Body of pancreas (tissue), 4 donors: ENCODE measurements at regions not wholly inside any gene's neighbourhood (a gene's known extent, or its start where the extent isn't known, plus 50 kb on each side); places are given as distances from the start of the nearest gene placed in this dataset.

Experiments
- ATAC-seq: fragments of 150-250 bp; one replicate; pipeline ENCODE4 v1.9.1; 2016
- DNase-seq, 4 donors: peaks; one replicate each; pipeline ENCODE4 v3.0.0-alpha.2; 2019
- H3K27ac ChIP-seq, 4 donors: fragments of 200-600 bp; sonication (generic); 1 replicate in 3 of 4; 2 replicates in 1 of 4; pipeline versions ENCODE4 v1.5.1 to v1.6.1; 2016 to 2019; ENCODE audit warnings: mild to moderate bottlenecking in 1 of 4, mixed read lengths in 1 of 4, moderate library complexity in 1 of 4
- H3K27me3 ChIP-seq, 2 donors: fragments of 200-600 bp; sonication (generic); one replicate each; pipeline ENCODE4 v1.6.0; 2016; ENCODE audit warnings: mild to moderate bottlenecking in 1 of 2
- H3K36me3 ChIP-seq, 2 donors: fragments of 200-600 bp; sonication (generic); replicated peaks in 1 of 2; 2 replicates each; pipeline ENCODE4 v1.5.1; 2016; ENCODE audit warnings: low read depth in 2 of 2; ENCODE audit not compliant: insufficient read depth in 1 of 2
- H3K4me1 ChIP-seq: fragments of 200-600 bp; sonication (generic); one replicate; pipeline ENCODE4 v1.6.0; 2016
- H3K4me3 ChIP-seq, 2 donors: fragments of 200-600 bp; sonication (generic); 1 replicate in 1 of 2; 2 replicates in 1 of 2; pipeline ENCODE4 v1.5.1; 2016 to 2019
- H3K9me3 ChIP-seq, 3 donors: fragments of 200-600 bp; sonication (generic); 1 replicate in 2 of 3; 2 replicates in 1 of 3; pipeline ENCODE4 v1.5.1; 2016
- POLR2A ChIP-seq, 3 donors: fragments of 450-650 bp; IDR thresholded peaks; one replicate each; pipeline ENCODE4 v1.6.1; 2016; ENCODE audit warnings: antibody characterized with exemption in 3 of 3, mild to moderate bottlenecking in 2 of 3
- WGBS, 2 donors: methylation state at CpG; one replicate each; pipeline ENCODE4 v1.1.5; 2017; 5-methylcytosine and 5-hydroxymethylcytosine counted together
- intact Hi-C: fragments of 100-400 bp; cut with DNase I; formaldehyde crosslinking; loops from one replicate; pipeline ENCODE4 v1.15.1; 2023
- TF ChIP-seq, protein P1 (sequence below), 7 experiments: fragments of 450-650 bp in 4 of 7; fragments of 200-600 bp in 3 of 7; sonication (generic) in 3 of 7; IDR thresholded peaks; one replicate each; pipeline ENCODE4 v1.5.1; 2016 to 2019; ENCODE audit warnings: antibody characterized with exemption in 7 of 7

DNA sequence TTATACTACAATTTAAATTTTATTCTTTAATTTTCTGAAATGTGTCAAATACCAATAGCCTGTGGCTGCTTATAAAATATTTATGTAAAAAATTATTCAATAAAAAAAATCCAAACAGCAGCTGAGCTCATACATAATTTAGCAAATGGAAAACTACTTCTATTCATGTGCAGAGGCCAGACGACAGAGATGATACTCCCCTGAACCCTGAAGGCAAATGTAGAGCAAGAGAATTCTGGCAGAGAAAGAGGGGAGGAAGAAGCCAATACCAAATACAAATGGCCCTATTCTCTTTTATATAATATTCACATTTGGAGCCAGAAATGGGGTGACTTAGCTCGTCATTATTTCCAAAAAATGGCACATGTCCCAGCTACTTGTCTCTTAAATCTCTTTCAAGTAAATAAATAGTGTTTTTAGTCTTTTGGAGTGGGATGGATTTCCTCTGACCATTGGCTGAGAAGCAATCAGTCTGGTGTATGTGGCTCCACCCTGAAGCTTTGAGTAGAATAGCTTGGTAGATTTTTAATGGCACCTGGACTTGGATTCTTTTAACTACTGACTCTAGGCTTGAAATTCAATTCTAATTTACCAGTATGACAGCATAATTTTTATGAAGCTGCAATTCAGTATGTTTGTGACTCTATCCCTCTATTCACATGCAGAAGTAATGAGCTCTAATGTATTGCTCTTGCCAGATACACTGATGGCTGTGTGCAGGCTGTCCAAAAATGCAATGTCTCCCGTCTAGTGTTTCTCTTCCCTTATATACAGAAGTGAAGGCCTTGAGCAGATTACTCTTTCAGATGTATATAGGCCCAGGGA is 113.4 kb upstream of the SCAF11 start:
- H3K27me3 ChIP-seq = no peaks in the 10 kb centered on the region
- no peaks in the 10 kb centered on the region for H3K4me1 ChIP-seq
- DNase-seq (no peak), ATAC-seq (no peak)
- H3K9me3 ChIP-seq = no peaks in the 10 kb centered on the region
- no peak overlapping the region for H3K27ac ChIP-seq
- WGBS, 2 donors = 57 to 66% methylated on average over 3 of the region's 3 CpGs
- intact Hi-C loops = no loop called here
- H3K36me3 ChIP-seq = no peaks in the 10 kb centered on the region
- TF ChIP-seq, protein P1, sequence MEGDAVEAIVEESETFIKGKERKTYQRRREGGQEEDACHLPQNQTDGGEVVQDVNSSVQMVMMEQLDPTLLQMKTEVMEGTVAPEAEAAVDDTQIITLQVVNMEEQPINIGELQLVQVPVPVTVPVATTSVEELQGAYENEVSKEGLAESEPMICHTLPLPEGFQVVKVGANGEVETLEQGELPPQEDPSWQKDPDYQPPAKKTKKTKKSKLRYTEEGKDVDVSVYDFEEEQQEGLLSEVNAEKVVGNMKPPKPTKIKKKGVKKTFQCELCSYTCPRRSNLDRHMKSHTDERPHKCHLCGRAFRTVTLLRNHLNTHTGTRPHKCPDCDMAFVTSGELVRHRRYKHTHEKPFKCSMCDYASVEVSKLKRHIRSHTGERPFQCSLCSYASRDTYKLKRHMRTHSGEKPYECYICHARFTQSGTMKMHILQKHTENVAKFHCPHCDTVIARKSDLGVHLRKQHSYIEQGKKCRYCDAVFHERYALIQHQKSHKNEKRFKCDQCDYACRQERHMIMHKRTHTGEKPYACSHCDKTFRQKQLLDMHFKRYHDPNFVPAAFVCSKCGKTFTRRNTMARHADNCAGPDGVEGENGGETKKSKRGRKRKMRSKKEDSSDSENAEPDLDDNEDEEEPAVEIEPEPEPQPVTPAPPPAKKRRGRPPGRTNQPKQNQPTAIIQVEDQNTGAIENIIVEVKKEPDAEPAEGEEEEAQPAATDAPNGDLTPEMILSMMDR (IDR thresholded peaks at IDR 0.05) = no peak
- no peak for TF ChIP-seq POLR2A (IDR thresholded peaks at IDR 0.05)
- H3K4me3 ChIP-seq = no peak overlapping the region

DNA sequence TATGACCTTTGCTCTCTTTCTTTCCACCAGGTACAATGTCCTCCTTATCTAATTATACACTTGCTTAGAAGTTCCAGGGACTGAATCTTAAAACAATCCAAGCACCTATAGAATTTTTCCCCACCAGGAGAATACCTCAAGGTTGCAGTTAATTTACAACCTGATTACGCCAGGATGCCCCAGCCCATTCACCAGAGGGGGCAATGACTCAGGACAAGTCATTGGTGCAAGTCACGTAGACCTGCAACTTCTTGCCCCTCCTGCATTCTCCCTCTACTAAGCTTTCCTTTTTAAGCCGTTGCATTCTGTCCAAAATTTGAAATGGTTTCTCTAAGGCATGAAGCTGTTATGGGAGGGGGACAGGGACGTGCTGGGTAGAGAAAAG is 111.1 kb upstream of the SCAF11 start:
- TF ChIP-seq POLR2A (IDR thresholded peaks at IDR 0.05) = no peak
- TF ChIP-seq, protein P1 (IDR thresholded peaks at IDR 0.05) = no peak
- ATAC-seq (no peak), DNase-seq (no peak)
- H3K9me3 ChIP-seq = no peaks in the 10 kb centered on the region
- H3K27ac ChIP-seq = no peak overlapping the region
- no peak overlapping the region for H3K4me3 ChIP-seq
- no peaks in the 10 kb centered on the region for H3K4me1 ChIP-seq
- no peaks in the 10 kb centered on the region for H3K36me3 ChIP-seq
- intact Hi-C loops = no loop called here
- WGBS, 2 donors = 68 to 93% methylated on average over 4 of the region's 4 CpGs
- no peaks in the 10 kb centered on the region for H3K27me3 ChIP-seq

DNA sequence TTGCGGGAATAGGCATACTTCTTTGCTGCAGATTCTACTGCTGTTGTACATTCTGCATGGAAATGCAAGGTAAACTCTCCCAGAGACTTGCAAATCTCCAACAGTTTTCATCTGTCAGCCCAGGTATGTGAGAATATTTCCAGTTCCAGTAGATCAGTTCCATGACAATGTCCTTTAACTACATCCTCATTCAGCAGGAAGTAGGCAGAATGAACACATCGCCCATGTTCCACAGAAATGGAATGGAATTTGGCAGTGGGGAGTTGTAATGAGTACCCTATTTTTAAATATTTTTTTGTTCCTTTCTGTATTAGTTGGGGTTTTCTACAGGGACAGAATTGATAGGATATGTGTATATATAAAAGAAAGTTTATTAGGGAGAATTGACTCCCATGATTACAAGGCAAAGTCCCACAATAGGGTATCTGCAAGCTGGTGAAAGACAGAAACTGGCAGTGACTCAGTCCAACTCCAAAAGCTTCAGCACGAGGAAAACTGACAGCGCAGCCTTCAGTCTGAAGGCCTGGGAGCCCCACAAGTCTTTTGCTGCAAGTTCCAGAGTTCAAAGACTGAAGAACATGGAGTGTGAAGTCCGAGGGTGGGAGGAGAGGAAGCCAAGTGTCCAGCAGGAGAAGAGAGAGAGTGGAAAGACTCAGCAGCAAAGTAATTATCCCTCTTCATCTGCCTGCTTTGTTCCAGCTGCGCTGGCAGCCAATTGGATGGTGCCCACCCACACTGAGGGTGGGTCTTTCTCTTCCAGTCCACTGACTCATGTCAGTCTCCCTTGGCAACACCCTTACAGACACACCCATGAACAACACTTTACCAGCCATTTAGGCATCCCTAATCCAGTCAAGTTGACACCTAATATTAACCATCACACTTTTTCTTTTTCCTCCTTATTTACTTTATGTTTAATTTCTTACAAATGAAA is 110.4 kb upstream of the SCAF11 start:
- no peak for DNase-seq
- TF ChIP-seq POLR2A (IDR thresholded peaks at IDR 0.05) = no peak
- TF ChIP-seq, protein P1 (IDR thresholded peaks at IDR 0.05) = no peak
- Histone ChIP-seq H3K4me3 (no peak overlapping the region), H3K27ac (no peak overlapping the region), H3K4me1 (no peaks in the 10 kb centered on the region), H3K27me3 (no peaks in the 10 kb centered on the region), H3K36me3 (no peaks in the 10 kb centered on the region), H3K9me3 (no peaks in the 10 kb centered on the region)
- WGBS, 2 donors = 70% methylated on average over 6 of the region's 6 CpGs
- intact Hi-C loops = no loop called here
- no peak for ATAC-seq

DNA sequence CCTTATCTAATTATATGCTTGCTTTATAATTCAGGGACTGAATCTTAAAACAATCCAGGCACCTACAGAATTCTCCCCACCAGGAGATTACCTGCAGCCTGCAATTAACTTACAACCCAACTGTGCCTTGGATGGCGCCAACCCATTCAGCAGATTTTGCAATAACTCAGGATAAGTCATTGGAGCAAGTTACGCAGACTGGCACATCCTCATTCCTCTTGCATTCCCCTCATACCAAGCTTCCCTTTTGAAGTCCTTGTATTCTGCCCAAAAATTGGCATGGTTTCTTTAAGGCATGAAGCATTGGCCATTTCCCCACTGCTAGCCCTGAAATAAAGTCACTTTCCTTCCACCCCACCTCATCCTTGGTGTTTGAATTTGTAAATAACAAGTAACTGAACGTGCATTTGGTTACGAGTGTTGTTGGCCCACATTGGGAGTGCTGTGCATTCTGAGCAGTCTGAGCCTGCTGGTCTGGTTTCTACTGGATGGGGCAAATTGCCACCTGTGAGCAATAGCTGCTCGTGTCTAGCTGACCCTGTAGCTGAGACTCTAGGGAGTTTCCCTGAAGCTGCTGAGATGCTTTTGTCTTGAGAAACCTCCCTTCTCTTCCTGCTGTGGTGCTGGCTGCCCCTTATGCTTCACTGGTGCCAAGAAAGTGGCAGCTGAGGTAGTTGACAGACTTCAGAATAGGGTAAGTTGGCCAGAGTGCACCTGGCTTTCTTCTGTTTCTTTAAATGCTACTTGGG is 99.2 kb upstream of the SCAF11 start:
- DNase-seq (no peak), ATAC-seq (no peak)
- no peak for TF ChIP-seq POLR2A (IDR thresholded peaks at IDR 0.05)
- TF ChIP-seq, protein P1 (IDR thresholded peaks at IDR 0.05) = no peak
- Histone ChIP-seq H3K4me3 (no peak overlapping the region), H3K36me3 (no peaks in the 10 kb centered on the region), H3K27ac (no peak overlapping the region), H3K4me1 (no peaks in the 10 kb centered on the region), H3K9me3 (no peaks in the 10 kb centered on the region), H3K27me3 (no peaks in the 10 kb centered on the region)
- intact Hi-C loops = no loop called here
- 75 to 79% methylated on average over 5 of the region's 5 CpGs for WGBS, 2 donors
